ENCODE measurements at regions not wholly inside any gene's neighbourhood (a gene's known extent, or its start where the extent isn't known, plus 50 kb on each side); places are given as distances from the start of the nearest gene placed in this dataset.

GRCh38 chr6:14187406-14187805, 69.8 kb downstream of the CD83 start:
- no peak for DNase-seq

GRCh38 chr6:14189074-14189473, 71.5 kb downstream of the CD83 start:
- no peak for DNase-seq

GRCh38 chr6:14190191-14190928, 72.8 kb downstream of the CD83 start:
- no peak for DNase-seq

GRCh38 chr6:14190929-14191224, 73.3 kb downstream of the CD83 start:
- no peak for DNase-seq

GRCh38 chr6:14191761-14192160, 74.2 kb downstream of the CD83 start:
- DNase-seq = no peak

- no peak for DNase-seq
Measured at GRCh38 chr6:14192216-14192788, 74.7 kb downstream of the CD83 start.

GRCh38 chr6:14193524-14193923, 76.0 kb downstream of the CD83 start:
- DNase-seq = no peak

- DNase-seq = no peak
Measured at GRCh38 chr6:14194483-14194882, 76.9 kb downstream of the CD83 start.

GRCh38 chr6:14194976-14195375, 77.4 kb downstream of the CD83 start:
- DNase-seq = no peak

- no peak for DNase-seq
Measured at GRCh38 chr6:14196026-14196425, 78.5 kb downstream of the CD83 start.

- DNase-seq = no peak
Measured at GRCh38 chr6:14197118-14197517, 79.5 kb downstream of the CD83 start.

GRCh38 chr6:14200047-14200446, 82.5 kb downstream of the CD83 start:
- DNase-seq = no peak

GRCh38 chr6:14202947-14203346, 85.4 kb downstream of the CD83 start:
- no peak for DNase-seq

GRCh38 chr6:14206391-14206790, 88.8 kb downstream of the CD83 start:
- DNase-seq = no peak

GRCh38 chr6:14207448-14207847, 89.9 kb downstream of the CD83 start:
- no peak for DNase-seq

GRCh38 chr6:14209000-14209399, 91.4 kb downstream of the CD83 start:
- no peak for DNase-seq

- no peak for DNase-seq
Measured at GRCh38 chr6:14210077-14210476, 92.5 kb downstream of the CD83 start.

GRCh38 chr6:14210663-14211561, 93.3 kb downstream of the CD83 start:
- peak; percentile 82 for DNase-seq

GRCh38 chr6:14211562-14211942, 94.0 kb downstream of the CD83 start:
- DNase-seq = no peak

GRCh38 chr6:14212020-14212419, 94.4 kb downstream of the CD83 start:
- DNase-seq = no peak

GRCh38 chr6:14212632-14213031, 95.1 kb downstream of the CD83 start:
- DNase-seq = no peak

- DNase-seq = no peak
Measured at GRCh38 chr6:14216946-14217684, 99.5 kb downstream of the CD83 start.

- DNase-seq = no peak
Measured at GRCh38 chr6:14217728-14218518, 100.4 kb downstream of the CD83 start.
